HG03196 (cell line): ENCODE measurements at regions not wholly inside any gene's neighbourhood (a gene's known extent, or its start where the extent isn't known, plus 50 kb on each side); places are given as distances from the start of the nearest gene placed in this dataset.
"Not testable (repeated sequence)": the region's sequence is repeated elsewhere in the genome, so short reads cannot be mapped to it uniquely, and the experiment has no call there.

Experiments used
- ATAC-seq: cut with Tn5 transposase; IDR thresholded peaks from one replicate; pipeline ENCODE4 v1.9.1; 2021; ENCODE audit not compliant: unreplicated experiment

DNA sequence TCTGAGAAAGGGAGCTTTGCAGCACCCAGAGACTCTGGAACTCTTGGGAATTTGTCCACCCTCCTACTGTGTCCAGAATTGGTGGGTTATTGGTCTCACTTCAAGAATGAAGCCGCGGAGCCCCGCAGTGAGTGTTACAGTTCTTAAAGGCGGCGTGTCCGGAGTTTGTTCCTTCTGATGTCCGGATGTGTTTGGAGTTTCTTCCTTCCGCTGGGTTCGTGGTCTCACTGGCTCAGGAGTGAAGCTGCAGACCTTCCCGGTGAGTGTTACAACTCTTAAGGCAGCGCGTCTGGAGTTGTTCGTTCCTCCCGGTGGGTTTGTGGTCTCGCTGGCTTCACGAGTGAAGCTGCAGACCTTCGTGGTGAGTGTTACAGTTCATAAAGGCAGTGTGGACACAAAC lies 824.7 kb downstream of the LRRTM4 start:
- ATAC-seq = not testable (repeated sequence)

DNA sequence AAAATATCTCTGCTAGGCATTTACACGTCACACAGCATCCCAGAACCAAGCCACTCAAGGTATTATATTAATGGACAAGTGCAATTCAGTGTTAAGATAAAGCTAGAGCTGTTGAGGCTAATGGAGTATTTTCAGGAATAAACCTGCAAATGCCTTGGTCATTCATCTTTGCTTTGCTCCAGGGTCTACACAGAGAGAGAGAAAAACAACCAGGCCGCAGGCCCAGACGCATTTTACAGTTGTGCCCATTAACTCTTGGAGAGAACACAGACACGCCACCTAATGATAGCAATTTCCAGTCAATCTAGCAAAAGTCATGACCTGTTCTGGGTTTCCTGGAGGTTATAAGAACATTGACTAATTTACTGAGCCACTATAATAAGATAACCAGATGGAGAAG lies 829.3 kb downstream of the LRRTM4 start:
- ATAC-seq = no peak

DNA sequence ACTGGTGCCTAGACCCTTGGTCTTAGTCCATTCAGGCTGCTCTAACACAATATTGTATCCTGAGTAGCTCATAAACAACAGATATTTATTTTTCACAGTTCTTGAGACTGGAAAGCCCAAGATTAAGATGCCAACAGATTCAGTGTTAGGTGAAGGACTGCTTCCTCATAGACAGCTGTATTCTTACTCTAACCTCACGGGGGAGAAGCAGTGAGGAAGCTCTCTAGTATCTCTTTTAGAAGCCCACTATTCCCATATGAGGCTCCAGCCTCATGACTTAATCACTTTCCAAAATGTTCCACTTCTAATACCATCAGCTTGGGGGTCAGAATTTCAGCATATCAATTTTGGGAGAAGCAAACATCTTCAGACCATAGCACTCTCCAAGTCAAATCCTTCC lies 833.4 kb downstream of the LRRTM4 start:
- ATAC-seq = no peak

DNA sequence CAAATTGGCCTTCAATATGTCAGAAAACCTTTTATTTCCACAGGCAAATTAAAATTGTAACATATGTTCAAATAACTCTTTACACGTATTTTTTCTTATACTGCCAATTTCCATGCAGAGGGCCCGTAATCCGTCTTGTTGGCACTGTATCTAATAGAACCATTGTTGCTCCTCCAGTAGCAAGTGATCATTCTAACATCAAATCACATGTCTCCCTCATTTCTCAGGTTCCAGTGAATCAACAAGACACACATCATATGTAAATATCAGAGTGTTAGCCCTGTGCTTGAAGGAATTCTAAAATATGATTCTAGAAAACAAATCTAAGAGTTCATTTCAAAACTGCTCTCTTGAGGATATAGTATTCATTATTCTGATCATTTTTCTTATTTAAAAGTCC lies 834.3 kb downstream of the LRRTM4 start:
- ATAC-seq = no peak

DNA sequence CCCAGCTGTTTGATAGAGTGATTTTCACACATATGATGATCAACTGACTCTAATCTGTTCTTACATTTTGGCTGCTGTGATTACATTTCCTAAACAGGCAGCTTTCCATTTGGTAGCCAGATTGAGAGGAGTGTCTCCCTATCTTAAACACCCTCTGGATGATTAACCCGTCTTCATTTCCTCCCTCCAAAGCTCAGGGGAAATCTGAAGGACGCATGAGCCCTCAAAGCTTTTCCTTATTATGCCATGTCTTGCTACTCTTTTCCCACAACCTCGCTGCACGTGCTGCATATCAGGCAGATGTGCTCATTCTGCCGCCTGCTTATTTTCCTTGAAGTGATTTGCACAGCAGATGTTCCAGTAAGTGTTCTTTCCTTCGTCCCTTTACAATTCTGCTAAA lies 837.4 kb downstream of the LRRTM4 start:
- no peak for ATAC-seq

DNA sequence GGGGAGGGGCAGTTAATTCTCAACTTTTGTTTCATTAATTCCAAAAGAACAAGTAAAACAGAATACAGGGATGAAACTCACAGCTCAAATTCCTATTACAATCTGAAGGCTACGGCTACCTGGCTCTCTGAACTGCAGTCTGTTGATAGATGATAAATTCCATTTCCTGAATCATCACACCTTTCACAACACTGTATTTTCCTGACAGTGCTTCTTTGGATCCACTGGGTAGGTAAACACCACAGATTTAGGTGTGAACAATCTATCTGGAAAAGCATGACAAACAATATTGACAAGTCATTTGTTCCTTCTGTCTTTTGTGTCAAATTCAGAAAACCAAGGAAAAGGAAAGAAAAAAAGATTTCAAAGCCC lies 843.2 kb downstream of the LRRTM4 start:
- ATAC-seq = no peak

DNA sequence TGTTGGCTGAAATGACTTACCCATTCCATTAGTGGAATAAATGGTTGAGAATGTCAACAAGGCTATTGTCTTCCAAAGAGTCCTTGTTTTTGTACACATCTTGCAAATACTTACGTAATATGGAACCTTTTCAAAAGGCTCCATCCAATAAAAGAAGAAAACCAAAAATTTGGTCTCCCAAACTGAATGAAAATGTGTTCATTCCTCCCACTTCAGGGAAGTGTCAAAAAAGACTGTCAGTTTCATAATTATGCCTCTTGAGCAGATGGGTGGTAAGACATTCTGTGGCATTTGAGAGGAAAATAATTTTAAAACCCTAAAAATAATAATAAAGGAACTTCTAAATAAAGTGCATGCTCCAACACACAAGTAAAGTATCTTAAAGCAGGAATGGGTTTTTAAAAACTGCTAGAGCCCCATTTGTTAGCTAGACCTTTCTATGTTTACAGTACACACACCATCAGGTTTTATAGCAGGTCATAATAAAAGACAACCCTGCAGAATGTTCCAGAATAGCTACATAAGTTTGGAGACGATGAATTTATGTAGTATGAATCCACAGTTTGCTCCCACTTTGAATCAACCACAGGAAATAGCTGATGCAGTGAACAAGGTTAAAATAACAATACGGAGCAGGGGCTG lies 843.7 kb downstream of the LRRTM4 start:
- no peak for ATAC-seq

DNA sequence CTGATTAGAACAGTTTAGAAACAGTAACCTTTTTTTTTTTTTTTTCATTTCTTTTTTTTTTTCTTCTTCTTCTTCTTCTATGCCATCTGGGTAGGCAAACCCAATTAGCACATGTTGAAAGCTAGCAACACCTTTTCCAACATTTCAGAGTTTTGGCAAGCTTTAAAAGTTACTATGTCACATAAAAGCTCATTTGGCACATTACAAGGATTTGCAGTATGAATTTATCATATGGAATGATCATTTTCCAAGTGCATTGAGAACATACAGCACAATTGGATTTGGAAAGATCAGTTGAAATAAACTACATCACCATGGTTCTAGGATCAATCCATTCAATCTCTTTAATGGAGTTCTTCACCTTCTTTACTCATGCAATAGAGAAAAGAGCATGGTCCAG lies 847.0 kb downstream of the LRRTM4 start:
- no peak for ATAC-seq

DNA sequence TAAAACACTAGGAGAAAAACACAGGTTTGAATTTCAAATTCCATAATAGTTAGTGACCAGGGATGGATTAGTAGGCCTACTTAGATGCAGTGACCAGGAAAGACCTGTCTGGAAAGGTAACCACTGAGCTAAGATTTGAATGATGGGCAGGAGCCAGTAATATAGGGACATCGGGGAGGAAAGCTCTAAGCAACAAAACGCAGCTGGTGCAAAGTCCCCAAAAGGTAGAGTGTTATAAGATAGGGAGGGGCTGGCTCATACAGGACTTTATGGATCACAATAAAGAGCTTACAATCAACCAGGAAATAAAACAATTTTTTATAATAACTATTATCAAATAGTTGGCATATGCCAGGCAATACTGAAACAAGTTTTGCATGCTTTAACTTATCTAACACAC lies 849.4 kb downstream of the LRRTM4 start:
- ATAC-seq = no peak

DNA sequence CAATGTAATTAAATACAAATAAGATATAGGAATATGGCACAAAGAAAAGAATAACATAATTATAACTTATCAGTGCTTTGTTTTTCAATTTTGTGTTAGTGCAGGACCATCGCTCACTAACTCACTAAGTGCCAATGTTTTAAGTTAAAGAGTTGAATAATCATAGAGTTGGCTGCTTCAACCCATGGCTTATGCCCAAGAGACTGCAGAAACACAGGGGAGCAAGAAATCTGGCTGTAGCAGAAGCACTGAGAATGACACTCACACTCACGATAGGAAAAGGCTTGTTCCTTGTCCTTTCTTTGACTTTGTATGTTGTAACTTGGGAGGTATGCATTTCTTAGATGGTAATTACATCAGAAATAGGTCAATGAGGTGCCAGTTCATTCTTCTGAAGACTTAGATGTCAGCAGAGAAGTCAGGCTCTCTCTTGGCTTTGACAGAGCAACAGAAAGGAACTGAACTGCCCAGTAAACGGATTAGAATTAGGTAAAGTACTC lies 852.2 kb downstream of the LRRTM4 start:
- no peak for ATAC-seq

DNA sequence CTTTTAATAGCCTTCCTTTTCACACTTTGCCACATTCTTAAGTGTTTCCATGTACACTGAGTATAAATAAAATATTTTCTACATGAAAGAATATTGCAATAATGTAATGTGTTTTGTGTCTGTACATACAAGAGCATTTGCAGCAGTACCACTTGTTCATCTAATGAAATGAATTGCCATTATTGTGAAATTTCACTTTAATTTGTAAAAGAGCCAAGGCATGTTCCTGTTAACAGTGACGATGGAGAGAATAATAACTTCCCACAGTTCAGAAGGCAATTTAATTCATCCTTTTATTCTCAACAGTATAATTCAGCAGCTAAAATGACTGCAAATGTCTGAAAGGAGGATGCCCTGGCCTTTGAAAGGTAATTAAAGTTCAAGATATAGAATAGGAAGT lies 853.9 kb downstream of the LRRTM4 start:
- ATAC-seq = no peak

DNA sequence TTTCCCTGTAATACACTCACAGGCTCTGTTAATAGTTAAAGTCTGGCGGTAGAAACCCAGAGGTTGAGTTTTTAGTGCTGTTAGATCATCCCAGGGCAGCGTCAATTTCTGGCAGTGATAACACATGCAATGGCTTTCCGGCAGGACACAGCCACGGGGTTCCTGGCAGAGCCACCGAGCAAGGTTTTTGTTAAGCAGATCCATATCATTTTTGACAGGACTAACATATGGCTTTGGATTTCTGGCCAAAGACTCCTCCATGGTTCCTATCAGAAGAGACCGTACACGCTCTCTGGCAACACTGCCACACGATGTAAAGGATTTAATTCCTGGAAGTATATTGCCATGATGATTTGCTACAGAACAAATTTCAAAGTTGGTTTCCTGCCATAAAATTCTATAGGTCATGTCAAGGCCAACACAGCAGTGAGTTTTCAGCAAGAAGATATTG lies 854.3 kb downstream of the LRRTM4 start:
- no peak for ATAC-seq

DNA sequence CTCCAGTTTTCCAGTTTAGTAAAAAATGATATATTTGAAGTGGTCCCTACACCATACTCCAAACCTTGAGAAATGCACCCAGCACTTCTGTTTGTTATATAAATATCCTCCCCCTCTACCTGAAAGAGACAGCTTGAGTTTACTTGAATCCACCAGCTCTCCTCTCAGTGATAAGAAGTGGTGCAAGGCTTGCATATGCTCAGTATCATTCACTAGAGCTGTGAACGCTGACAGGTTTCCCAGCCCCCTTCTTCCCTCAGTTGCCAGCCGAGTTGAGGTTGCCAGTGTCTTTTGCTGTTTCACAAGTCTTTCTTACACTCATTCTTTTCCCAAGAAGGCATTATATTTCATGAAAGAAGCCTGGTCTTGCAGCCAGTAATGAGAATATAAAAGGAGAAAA lies 880.0 kb downstream of the LRRTM4 start:
- no peak for ATAC-seq

DNA sequence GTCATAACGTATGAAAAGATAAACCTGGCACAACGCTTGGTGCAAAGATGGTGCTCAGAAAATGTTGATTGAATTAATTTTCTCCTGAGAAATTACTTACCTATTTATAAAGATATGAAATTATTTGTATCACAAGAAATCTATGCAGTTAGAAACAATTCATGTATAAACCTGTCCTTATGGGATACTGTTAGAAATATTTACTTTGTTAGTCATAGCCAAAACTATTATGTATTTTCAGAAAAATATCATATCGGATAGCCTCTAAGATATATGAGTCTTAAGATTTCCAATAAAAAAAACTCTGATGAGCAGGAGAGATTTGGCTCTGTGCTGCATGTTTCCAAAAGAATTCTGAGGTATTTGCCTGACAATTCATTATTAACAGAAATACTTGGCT lies 880.7 kb downstream of the LRRTM4 start:
- no peak for ATAC-seq

DNA sequence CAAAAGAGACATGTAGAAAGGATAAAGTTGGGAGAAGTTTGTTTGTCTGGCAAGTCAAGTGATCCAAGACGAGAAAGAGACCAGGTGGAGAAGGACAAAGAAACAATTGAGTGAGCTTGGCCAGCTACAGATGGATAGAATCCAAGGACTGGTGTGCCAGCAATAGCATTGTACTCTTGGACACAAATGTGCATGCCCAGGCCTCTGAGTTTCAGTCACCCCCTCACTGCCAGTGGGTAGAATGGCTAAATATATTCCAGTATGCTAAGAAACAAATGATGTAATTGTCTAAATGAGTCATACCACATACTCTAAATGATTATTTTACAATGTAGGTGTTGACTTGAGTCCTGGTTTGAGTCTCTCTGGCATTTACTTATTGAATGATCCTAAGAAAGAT lies 881.3 kb downstream of the LRRTM4 start:
- ATAC-seq = no peak

DNA sequence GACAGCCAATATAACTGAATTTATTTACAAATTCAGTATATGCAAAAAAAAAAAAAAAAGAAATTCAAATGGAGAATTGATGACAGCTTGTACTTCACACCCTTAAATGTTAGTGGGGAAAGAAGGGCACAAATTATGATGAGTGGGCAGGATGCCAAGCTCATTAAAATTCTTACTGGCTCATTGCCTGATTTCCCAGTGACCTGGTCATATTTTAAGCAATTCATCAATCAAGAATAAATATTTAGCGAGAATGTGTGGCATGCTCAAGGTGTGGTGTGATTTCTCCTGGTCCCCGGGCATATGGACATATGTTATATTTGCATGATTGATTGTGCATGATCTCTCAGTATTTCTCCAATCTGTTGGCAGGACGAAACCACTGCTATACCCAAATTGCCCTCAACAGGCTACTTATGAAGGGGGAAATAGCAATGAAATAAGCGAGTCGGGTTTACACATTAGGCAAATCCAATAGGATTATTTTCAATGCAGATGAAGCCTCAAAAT lies 883.0 kb downstream of the LRRTM4 start:
- no peak for ATAC-seq

DNA sequence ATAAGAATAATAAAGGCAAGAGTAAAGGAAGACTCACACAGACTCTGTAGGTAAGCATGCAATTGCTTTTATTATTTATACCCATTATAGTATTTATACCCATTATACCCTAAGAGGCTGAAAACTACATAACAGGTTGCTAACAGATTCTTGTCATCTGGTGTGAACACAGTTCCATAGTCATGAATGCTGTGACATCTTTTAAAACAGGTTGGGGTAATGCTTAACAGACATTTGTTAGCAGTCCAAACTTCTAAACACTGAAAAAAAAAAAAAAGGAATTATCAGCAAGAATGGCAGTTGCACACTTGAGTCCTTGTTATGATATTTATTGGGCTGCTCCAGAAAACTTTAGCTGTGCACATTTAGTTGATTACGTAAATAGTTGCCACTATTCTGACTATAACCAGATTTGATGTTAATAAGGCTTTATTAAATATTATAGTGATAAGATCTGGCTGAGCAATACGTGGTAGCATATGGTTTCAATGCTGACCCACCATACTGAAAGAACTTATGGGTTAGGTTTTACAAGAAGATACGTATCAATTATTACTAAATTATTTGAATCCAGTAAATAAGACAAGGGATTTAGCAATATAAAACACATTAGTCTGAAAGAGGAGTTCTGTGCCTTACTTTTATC lies 888.8 kb downstream of the LRRTM4 start:
- ATAC-seq = no peak

DNA sequence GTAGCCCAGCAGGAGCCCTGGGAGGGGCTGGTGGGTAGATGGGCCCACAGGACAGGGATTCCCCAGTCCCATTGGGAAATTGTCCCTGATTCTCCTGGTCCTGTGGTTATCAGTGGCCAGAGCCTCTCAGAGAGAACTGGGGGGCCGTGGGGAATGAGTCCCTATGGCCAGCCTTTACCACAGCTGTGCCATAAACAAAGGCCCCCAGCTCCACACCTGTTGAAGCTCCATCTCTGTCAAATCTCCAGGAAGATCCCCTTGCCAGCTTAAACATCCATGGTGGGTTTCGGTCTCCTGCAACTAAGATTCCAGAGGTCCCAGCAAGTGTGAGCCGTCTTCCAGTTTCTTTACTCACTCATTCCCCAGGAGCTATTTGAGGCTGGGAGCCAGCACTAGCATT lies 897.1 kb downstream of the LRRTM4 start:
- no peak for ATAC-seq

DNA sequence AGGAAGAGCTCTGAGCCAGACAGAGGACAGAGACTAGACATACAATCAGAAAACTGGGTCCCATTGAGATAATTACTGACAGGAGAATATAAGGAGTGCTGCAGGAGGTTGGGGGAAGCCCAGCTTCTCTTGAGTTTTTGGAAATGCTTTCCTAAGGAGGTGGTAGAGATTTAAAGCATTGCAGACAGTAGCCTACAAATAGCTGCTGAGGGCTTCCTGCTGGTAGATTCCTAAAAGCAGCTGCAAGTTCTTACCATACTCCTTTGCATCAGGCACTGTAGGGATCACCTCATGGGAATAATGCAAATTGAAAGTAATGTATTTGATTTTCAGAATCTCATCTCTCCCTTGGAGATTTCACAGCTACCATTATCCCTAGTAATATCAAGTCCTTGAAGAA lies 902.6 kb upstream of the GCFC2 start:
- ATAC-seq = no peak

DNA sequence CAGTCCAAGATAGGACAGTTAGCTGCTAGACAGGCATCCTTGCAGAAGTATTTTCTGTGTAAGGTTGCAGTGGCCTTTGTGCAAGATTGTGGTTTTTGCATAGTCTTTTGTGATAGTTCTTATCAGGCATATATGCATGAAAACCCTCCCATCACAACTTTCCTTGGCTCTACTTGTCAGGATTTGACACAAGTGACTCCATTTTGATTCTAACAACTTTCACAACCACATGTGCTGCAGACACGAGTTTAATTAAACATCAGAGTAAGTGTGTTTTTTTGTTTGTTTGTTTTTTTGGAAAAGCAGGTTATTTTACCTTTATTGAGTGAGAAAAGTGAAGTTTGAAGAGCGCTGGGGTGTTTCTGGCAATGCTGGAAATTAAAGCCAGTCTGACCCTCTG lies 902.0 kb upstream of the GCFC2 start:
- no peak for ATAC-seq

DNA sequence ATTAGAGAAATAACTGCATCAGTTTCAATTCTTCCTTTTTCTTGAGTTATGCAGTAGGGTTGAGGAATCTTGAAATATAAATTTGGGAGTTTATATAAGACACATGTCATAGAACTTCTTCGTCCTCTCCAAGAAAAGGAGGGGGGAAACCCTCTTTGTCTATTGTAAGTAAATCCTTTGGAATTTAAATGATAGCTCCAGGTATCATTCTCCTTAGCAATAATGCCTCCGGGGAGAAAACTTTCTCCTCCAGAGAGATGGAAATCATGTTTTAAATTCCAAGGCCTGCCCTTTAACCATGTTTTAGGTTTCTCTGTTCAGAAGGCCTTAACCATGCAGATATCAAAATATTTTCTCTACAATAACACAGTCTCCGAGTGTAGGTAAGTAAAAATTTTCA lies 899.7 kb upstream of the GCFC2 start:
- ATAC-seq = no peak

DNA sequence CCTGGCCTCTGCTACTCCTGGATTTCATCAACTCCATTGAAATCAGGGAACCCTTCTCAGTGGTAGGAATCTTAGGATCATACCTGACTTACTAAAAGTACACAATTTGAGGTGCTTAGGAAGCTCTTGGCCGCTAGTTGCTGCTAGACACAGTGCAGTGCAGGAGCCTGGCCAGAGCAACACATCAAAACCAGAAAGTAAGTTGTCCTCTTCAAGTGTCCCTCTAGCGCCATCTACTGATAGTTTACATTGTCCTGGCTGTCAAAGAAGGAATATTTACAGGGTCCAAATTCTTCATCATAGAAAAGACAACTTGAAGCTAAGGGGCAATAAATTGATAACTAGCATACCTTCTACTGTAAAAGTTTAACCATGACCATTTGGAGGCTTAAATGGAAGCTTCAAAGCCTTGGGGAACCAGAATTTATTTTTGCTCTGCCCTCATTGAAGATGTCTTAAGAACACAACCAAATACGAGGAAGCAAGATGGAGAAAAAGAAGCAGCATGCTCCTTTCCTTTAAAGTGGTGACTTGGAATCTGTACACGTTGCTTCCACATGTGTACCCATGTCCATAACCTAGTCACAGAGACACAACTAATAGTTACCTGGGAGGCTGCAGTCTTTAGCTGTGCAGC lies 889.1 kb upstream of the GCFC2 start:
- peak; percentile 93 for ATAC-seq
